GM18508 (cell line): ENCODE measurements at regions not wholly inside any gene's neighbourhood (a gene's known extent, or its start where the extent isn't known, plus 50 kb on each side); places are given as distances from the start of the nearest gene placed in this dataset.
"Not testable (repeated sequence)": the region's sequence is repeated elsewhere in the genome, so short reads cannot be mapped to it uniquely, and the experiment has no call there.

Experiments
- ATAC-seq: cut with Tn5 transposase; IDR thresholded peaks from one replicate; pipeline ENCODE4 v1.9.1; 2021; ENCODE audit warnings: moderate number of reproducible peaks; ENCODE audit not compliant: insufficient read depth, unreplicated experiment

DNA sequence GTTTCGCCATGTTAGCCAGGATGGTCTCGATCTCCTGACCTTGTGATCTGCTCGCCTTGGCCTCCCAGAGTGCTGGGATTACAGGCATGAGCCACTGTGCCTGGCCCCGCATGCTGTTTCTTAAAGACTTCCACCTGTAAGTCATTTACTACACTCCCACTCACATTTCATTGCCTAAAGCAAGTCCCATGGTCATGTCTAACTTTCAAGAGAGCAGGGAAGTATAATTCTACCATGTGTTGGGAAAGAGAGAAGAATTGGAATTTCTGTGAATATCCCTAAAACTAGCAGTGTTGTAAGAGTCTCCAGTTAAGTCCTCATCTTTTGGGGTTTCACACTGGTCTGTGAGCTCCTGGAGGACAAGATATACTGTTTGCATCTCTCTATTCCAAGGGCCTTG lies 139.7 kb downstream of the EMP1 start:
- no peak for ATAC-seq

DNA sequence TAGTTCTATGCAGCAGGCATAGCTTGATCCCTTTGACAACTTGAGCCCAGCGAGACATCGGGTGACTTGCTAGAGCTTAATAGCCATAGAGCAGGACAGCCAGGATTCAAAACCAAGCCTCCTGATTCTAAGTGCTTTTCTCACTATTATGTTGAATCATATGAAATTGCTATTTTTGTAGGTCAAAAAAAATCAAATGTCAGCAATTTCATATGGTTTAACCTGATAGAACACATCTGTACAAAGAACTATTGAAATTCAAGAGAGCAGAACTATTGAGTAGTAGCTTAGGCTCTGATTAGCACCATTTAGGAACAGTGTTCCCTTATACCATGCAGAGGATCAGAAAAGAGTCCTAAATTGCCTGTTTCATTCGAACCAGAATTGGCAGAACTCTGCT lies 132.0 kb downstream of the EMP1 start:
- no peak for ATAC-seq

- no peak for ATAC-seq
These were observed 129.6 kb downstream of the EMP1 start for GRCh38 chr12:13326076-13326475.

GRCh38 chr12:13325037-13325436 lies 128.5 kb downstream of the EMP1 start:
- not testable (repeated sequence) for ATAC-seq

DNA sequence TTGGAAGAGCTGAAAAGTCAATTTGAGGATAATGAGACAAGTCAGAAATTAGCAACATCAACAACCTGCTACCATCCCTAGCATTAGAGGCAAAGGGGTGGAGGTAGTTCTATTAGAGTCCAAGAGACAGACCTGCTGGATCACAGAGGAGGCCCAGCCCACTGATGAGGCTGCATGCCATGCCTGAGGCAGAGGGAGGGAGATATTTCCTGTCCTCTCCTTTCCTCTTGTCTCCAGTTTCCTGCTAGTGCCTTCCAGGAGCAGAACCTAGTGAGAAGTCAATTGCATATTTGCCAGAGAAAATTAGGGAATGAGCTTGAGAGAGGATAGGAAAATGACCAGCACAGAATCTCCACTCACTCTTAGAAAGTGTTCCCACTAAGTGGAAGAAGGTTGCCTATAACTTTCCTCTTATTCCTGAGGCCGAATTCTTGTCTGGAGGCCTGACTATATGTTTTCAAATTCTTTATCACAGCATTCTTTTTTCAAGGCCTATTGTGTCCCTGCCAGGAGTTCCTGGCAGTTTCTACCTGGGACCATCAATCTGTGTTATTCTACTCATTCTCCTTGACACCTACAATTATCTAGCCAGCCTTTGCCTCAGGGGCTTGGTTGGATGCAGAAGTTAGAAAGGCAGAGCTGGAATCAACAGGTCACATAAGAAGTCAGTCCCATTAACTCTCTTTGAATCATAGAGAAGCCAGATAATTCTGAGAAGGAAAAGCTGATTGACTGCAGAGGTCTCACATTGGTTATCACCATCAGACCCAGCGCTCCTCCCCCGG lies 121.9 kb downstream of the EMP1 start:
- no peak for ATAC-seq

GRCh38 chr12:13316587-13317246 lies 120.2 kb downstream of the EMP1 start:
- no peak for ATAC-seq

DNA sequence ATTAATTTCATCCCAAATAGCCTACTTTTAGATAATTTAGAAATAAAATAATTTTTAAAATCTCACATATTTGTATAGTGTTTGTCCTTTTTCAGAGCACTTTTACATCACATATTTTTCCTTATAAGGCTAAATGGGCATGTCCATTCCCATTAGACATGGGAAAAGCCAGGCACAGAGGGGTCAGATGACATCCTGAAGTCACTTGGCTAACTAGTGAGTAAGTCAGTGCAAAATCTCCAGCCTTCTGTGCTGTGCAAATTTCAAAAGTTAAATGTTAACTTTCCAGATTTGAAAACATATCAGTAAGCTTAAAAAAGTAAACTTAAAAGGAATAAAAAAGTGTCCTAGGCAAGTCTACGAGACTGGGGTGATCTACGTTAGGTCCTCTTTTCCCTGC lies 117.4 kb downstream of the EMP1 start:
- no peak for ATAC-seq

GRCh38 chr12:13311551-13311950 lies 115.0 kb downstream of the EMP1 start:
- no peak for ATAC-seq

GRCh38 chr12:13307143-13307816 lies 110.8 kb downstream of the EMP1 start:
- no peak for ATAC-seq

DNA sequence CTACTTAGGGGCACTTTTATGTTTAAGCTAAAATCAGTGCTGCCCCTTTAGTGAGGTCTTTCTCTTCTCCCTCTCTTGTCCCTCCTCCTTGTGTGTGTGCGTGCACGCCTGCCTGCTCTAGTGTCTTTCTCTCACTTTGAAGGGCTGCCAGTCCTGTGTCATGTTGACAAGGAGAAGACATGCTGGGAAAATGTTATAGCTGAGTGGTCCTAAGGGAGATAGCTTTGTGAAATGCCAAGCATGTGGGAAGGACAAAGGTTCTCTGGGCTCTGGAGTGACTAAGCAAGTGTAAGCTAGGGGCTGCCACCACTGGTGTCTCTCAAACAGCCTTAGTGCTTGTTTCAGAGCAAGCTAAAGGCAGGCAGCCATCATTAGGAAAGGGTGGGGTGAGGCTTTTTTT lies 108.4 kb downstream of the EMP1 start:
- no peak for ATAC-seq

GRCh38 chr12:13299457-13299856 lies 102.9 kb downstream of the EMP1 start:
- no peak for ATAC-seq

DNA sequence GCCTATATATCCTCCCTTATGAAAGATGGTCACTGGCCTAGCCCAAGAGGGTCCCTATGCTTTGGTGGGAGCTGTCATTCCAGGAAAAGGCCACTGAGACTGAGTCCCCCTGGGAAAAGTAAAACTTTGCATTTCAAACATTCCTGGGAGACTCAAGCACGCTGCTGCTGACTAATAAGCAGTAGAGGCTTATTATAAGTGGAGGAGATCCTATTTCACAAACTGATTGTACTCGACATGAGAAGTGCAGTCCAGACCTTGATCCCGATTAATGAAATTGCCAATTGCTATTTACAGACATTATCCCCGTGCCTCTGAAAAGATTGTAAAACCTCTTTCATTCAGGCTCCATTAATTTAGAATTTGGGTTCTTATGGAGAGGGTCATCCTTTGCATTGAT lies 96.6 kb downstream of the EMP1 start:
- ATAC-seq, result no peak

- ATAC-seq, result no peak
These were observed 93.2 kb downstream of the EMP1 start for GRCh38 chr12:13289653-13290289.

- ATAC-seq, result no peak
These were observed 92.6 kb downstream of the EMP1 start for GRCh38 chr12:13288937-13289652.

DNA sequence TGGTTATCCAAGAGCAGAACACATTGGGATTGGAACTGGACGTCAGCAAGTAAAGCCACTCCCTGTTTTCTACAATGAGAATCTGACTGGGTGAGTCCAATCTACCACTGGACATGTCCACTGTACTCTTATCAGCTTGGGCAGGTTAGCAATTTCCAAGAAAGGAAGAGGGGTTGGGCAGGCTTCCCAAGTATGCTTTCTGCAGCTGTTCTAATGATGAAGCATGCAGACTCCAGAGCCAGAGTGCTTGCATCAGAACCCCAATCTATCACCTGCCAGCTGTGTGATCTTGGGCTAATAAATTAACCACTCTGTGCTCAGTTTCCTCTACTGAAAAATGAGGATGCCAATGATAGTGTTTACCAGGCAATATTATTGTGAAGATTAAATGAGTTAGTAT lies 92.0 kb downstream of the EMP1 start:
- ATAC-seq, result no peak

DNA sequence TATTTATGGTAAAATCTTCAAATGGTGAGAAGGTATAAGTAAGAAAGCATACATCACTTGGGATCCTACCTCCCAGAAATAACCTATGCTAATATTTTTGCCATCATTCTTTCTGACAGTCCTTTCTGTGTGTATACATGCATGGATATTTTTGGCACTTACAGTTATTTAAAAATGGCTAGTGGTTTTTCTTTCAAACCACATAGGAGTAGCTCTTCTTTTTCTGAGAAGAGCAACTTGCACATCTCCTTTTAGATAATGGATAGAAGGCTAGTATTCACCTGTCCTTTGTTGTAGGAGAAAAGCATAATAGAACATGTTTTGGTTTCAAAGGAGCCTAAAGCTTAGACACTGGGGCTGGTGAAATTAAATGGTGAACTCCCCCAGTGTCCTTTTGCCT lies 87.3 kb downstream of the EMP1 start:
- no peak for ATAC-seq

GRCh38 chr12:13282861-13283260 lies 86.3 kb downstream of the EMP1 start:
- no peak for ATAC-seq

DNA sequence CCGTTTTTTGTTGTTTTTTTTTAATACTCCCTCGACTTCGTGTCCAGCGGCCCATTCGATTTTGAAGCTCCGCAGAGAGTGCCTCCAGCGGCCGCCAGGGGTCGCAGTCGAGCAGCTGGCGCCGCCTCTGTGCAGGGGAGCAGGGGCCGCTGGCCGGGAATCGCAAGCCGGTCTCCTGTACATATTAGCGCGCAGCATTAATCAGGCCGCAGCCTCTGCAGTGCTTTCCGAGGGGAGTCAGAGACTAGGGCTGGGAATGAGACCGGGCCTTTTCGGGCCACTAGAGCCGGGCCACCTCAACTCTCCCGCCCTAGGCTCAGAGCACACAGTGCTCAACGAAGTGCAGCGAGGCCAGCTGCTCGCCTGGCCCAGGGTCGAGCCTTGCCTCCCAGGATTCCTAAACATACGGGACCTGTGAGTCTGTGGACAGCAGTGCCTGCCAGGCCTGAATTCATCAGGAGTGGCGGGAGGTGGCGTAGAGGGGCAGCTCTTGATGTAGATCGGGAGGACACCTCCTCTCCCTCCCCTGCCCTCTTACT lies 81.8 kb downstream of the EMP1 start:
- ATAC-seq, result no peak

DNA sequence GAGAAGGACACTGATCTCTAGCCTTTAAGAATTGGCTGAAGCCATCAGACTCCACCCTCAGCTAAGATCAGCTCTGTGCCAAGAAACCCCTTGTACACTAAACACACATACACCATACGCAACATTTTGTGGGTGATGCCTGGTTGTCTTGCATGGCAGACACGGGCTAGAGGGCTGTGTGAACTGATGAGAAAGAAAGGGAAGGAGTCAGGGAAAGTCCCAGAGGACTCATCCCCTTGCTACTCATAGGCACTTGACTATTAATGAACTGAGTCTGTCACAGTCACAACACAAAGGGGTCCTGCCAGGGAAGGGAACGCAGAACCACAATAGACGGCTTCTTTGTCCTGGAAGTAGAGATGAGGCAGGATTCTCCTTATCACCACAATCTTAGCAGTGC lies 80.8 kb downstream of the EMP1 start:
- no peak for ATAC-seq
